ENCODE measurements at regions not wholly inside any gene's neighbourhood (a gene's known extent, or its start where the extent isn't known, plus 50 kb on each side); places are given as distances from the start of the nearest gene placed in this dataset.

DNA sequence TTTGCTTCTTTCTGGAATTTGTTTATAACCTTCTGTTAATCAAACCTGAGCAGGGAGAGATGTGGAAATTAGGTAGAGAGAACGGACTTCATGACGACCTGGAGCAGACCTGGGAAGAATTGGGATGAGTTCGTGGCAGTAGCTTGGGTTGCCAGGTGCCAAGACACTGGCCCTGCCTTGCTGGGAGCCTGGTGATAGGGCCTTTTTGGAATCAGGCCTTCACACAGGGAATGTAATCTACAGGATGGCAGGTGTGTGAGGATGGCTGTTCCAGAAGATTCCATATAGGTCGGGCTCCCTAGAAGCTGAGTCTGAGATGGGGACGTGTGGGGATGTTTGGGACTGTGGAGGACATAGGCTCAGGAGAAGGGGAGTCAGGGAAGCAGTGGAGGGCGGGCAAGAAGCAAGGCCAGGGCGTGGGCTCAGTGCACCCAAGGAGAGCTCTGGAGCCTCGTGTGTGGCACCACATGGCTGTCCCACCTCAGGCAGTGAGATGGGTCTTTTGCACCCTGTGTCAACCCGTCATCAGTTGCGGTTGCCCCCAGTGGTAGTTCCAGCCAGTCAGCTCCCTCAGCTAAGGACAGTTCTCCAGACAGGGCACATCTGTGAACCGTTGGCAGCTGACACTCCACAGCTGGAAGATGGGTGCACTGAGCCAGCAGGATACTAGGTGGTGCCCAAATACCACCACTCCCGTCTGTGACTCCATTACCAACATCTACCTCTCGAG lies 395.9 kb downstream of the MATN1 start:
- intact Hi-C loops (cut with DNase I) = no loop called here
- 75 to 79% (median 77%) methylated on average over 13 of the region's 13 CpGs for WGBS, 3 donors

DNA sequence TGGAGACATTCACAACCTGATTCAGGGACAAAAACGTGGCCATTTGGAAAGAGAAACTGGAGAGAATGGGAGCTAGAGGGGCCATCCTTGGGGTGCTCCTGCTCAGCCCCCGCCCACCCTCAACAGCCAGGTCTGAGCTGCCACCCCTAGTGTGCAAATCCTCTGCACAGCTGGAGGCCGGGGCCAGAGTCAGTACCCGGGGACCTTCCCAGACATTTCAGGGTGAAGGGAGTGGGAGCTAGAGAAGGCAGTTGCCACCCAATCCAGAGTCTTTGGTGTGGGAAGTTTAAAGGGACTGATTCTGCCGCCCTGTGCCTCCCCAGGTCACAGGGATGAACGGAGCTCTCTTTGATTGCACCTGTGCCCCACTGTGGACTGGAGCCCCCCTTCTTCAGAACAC lies 397.4 kb downstream of the MATN1 start:
- no peak for DNase-seq
- no peak overlapping the region for H3K4me3 ChIP-seq
- H3K9me3 ChIP-seq = no peaks in the 10 kb centered on the region
- no peaks in the 10 kb centered on the region for H3K4me1 ChIP-seq (ENCODE audit: insufficient read depth)
- intact Hi-C loops (cut with DNase I) = no loop called here
- H3K27ac ChIP-seq = no peak overlapping the region
- H3K27me3 ChIP-seq = no peaks in the 10 kb centered on the region
- TF ChIP-seq, protein P1, sequence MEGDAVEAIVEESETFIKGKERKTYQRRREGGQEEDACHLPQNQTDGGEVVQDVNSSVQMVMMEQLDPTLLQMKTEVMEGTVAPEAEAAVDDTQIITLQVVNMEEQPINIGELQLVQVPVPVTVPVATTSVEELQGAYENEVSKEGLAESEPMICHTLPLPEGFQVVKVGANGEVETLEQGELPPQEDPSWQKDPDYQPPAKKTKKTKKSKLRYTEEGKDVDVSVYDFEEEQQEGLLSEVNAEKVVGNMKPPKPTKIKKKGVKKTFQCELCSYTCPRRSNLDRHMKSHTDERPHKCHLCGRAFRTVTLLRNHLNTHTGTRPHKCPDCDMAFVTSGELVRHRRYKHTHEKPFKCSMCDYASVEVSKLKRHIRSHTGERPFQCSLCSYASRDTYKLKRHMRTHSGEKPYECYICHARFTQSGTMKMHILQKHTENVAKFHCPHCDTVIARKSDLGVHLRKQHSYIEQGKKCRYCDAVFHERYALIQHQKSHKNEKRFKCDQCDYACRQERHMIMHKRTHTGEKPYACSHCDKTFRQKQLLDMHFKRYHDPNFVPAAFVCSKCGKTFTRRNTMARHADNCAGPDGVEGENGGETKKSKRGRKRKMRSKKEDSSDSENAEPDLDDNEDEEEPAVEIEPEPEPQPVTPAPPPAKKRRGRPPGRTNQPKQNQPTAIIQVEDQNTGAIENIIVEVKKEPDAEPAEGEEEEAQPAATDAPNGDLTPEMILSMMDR (IDR thresholded peaks at IDR 0.05) = no peak
- TF ChIP-seq EP300 (IDR thresholded peaks at IDR 0.05) = no peak
- no peak for TF ChIP-seq POLR2A (IDR thresholded peaks at IDR 0.05)
- H3K36me3 ChIP-seq = no peaks in the 10 kb centered on the region
- 77 to 88% (median 87%) methylated on average over 6 of the region's 6 CpGs for WGBS, 3 donors

More for the DNA sequence above, 395.9 kb downstream of the MATN1 start:
- no peaks in the 10 kb centered on the region for H3K27me3 ChIP-seq
- no peak overlapping the region for H3K4me3 ChIP-seq
- H3K36me3 ChIP-seq = no peaks in the 10 kb centered on the region
- H3K9me3 ChIP-seq = no peaks in the 10 kb centered on the region
- no peaks in the 10 kb centered on the region for H3K4me1 ChIP-seq (ENCODE audit: insufficient read depth)
- no peak for TF ChIP-seq POLR2A (IDR thresholded peaks at IDR 0.05)
- TF ChIP-seq, protein P1 (IDR thresholded peaks at IDR 0.05) = no peak
- TF ChIP-seq EP300 (IDR thresholded peaks at IDR 0.05) = no peak
- DNase-seq = no peak
- H3K27ac ChIP-seq = no peak overlapping the region

DNA sequence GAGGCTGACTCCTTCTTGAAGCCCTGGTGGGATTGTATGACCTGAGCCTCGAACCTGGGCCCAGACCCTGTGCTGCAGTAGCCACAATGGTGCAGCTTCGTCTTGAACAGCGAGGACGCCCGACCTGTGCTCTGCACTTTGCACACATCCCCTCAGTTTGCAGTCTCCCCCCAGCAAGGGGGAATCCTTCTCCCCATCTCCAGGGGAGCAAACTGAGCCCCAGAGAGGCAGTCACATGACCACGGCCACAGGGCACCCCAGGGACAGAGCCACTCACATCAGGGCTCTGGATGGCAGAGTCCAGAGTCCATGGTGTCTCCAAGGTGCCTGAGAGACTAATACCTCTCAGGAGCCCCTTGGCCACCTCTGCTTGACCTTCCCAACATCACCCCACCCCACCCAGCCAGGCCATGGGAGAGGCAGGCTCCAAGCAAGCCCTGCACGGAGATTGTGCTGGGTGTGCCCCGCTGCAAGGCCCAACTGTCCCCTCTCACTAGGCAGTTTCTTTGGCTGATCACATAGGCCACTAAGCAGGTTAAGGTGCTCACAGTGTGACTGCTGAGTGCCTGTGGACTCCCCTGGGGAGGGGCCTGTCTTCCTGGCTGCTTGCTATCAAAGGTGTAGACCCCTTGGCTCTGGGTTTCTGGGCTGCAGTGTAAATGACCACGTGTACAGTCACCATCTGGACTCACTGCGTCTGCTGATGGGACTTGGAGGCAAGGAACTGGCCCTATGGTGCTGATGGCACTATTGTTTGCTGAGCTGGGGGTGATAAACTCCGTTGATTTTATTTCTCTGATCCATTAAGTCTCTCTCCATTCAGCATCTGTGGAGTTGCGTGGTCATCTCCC lies 398.1 kb downstream of the MATN1 start:
- intact Hi-C loops (cut with DNase I) = no loop called here
- DNase-seq = no peak
- Histone ChIP-seq H3K27me3 (no peaks in the 10 kb centered on the region), H3K36me3 (no peaks in the 10 kb centered on the region), H3K4me3 (no peak overlapping the region), H3K9me3 (no peaks in the 10 kb centered on the region), H3K27ac (no peak overlapping the region), H3K4me1 (ENCODE audit: insufficient read depth) (no peaks in the 10 kb centered on the region)
- WGBS, 3 donors = 85 to 89% (median 88%) methylated on average over 11 to 12 of the region's 12 CpGs
- TF ChIP-seq POLR2A (IDR thresholded peaks at IDR 0.05) = no peak
- TF ChIP-seq EP300 (IDR thresholded peaks at IDR 0.05) = no peak
- TF ChIP-seq, protein P1 (IDR thresholded peaks at IDR 0.05) = no peak

DNA sequence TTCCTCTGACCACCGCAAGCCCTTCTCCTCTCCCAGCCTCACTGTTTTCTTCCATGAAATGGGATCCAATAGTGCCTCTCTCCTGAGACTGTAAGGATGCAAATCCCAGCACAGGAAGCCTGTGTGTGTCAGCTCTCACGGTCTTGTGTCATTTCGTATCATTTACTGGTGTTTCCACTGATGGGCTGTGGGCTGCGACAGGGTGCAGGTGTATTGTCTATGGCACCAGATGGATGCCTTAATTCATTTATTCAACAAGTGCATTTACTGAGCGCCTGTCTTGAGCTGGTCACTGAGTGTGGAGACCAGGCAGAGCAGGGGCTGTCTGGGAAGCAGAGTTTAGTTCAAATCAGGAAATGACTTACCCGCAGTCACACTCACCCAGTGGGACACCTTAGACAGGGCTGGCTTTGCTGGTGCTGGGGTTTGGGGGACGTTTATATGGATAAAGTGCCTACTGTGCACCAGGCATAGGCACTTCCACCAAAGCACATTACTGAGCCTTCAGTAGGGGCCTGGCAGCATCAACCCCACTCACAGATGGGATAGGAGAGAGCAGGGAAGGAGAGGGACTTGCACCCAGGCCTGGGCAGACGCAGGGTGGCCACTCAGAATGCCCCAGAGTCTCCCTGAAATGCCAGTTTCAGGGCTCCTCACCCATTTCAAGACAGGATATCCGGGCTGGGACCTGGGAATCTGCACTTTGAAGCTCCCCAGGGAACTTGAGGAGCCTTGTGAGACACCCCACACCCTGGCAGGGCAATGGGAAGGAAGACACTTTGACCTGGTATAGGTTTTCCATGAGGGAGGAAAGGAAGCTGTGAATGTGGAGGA lies 398.9 kb downstream of the MATN1 start:
- Histone ChIP-seq H3K27ac (no peak overlapping the region), H3K27me3 (no peaks in the 10 kb centered on the region), H3K36me3 (no peaks in the 10 kb centered on the region), H3K9me3 (no peaks in the 10 kb centered on the region), H3K4me3 (no peak overlapping the region), H3K4me1 (ENCODE audit: insufficient read depth) (no peaks in the 10 kb centered on the region)
- no peak for TF ChIP-seq EP300 (IDR thresholded peaks at IDR 0.05)
- TF ChIP-seq, protein P1 (IDR thresholded peaks at IDR 0.05) = no peak
- TF ChIP-seq POLR2A (IDR thresholded peaks at IDR 0.05) = no peak
- intact Hi-C loops (cut with DNase I) = no loop called here
- DNase-seq = no peak
- 81 to 83% (median 82%) methylated on average over 9 of the region's 9 CpGs for WGBS, 3 donors

All from ovary (tissue), 7 donors.